DND-41 (cell line): ENCODE measurements at regions not wholly inside any gene's neighbourhood (a gene's known extent, or its start where the extent isn't known, plus 50 kb on each side); places are given as distances from the start of the nearest gene placed in this dataset.
"Not testable (repeated sequence)": the region's sequence is repeated elsewhere in the genome, so short reads cannot be mapped to it uniquely, and the experiment has no call there.

Experiments
- EZH2 ChIP-seq: IDR thresholded peaks from 3 replicates; pipeline ENCODE4 v1.6.1; 2012; ENCODE audit warnings: borderline replicate concordance, low read depth, mild to moderate bottlenecking, moderate library complexity, low read length, inconsistent platforms; ENCODE audit not compliant: severe bottlenecking
- TF ChIP-seq, protein P1 (sequence below): IDR thresholded peaks from 2 replicates; pipeline ENCODE4 v1.5.1; 2012; ENCODE audit warnings: borderline replicate concordance, low read length, moderate library complexity, mild to moderate bottlenecking; ENCODE audit not compliant: poor library complexity, severe bottlenecking; ENCODE audit errors: extremely low read depth

- TF ChIP-seq, protein P1, sequence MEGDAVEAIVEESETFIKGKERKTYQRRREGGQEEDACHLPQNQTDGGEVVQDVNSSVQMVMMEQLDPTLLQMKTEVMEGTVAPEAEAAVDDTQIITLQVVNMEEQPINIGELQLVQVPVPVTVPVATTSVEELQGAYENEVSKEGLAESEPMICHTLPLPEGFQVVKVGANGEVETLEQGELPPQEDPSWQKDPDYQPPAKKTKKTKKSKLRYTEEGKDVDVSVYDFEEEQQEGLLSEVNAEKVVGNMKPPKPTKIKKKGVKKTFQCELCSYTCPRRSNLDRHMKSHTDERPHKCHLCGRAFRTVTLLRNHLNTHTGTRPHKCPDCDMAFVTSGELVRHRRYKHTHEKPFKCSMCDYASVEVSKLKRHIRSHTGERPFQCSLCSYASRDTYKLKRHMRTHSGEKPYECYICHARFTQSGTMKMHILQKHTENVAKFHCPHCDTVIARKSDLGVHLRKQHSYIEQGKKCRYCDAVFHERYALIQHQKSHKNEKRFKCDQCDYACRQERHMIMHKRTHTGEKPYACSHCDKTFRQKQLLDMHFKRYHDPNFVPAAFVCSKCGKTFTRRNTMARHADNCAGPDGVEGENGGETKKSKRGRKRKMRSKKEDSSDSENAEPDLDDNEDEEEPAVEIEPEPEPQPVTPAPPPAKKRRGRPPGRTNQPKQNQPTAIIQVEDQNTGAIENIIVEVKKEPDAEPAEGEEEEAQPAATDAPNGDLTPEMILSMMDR: not testable (repeated sequence)
- TF ChIP-seq EZH2: not testable (repeated sequence)
These were observed 205.7 kb upstream of the ZNF337 start for GRCh38 chr20:25902321-25902720.
